GM23338 (cell line): ENCODE measurements at regions not wholly inside any gene's neighbourhood (a gene's known extent, or its start where the extent isn't known, plus 50 kb on each side); places are given as distances from the start of the nearest gene placed in this dataset.

Experiments used
- ATAC-seq: fragments of 200-7000 bp; cut with Tn5 transposase; 3 replicates; pipeline ENCODE4 v1.9.1; 2020
- DNase-seq: peaks from one replicate; pipeline ENCODE4 v3.0.0-alpha.2; 2015; ENCODE audit warnings: low spot score
- H2AFZ ChIP-seq: fragments of 200-600 bp; sonication (generic); 2 replicates; pipeline ENCODE4 v1.8.0; 2016; ENCODE audit warnings: antibody characterized with exemption, mild to moderate bottlenecking, moderate library complexity
- H3F3A ChIP-seq: fragments of 200-600 bp; sonication (generic); replicated peaks from 2 replicates; pipeline ENCODE4 v1.8.0; 2017; ENCODE audit warnings: antibody characterized with exemption, mixed run types, low read depth
- H3K27ac ChIP-seq: fragments of 200-600 bp; sonication (generic); 2 replicates; pipeline ENCODE4 v1.6.1; 2016; ENCODE audit warnings: low read depth
- H3K27me3 ChIP-seq: fragments of 200-600 bp; sonication (generic); 2 replicates; pipeline ENCODE4 v1.8.0; 2016; ENCODE audit warnings: mild to moderate bottlenecking, mixed run types, moderate library complexity; ENCODE audit not compliant: insufficient read depth
- H3K36me3 ChIP-seq: fragments of 200-600 bp; sonication (generic); 2 replicates; pipeline ENCODE4 v1.8.0; 2016; ENCODE audit warnings: mild to moderate bottlenecking; ENCODE audit not compliant: insufficient read depth
- H3K4me1 ChIP-seq: fragments of 200-600 bp; sonication (generic); 2 replicates; pipeline ENCODE4 v1.8.0; 2016; ENCODE audit warnings: mild to moderate bottlenecking, moderate library complexity; ENCODE audit not compliant: insufficient read depth
- H3K4me2 ChIP-seq: fragments of 200-600 bp; sonication (generic); 2 replicates; pipeline ENCODE4 v1.7.1; 2017; ENCODE audit warnings: mixed run types
- H3K4me3 ChIP-seq: fragments of 200-600 bp; sonication (generic); 2 replicates; pipeline ENCODE4 v1.6.1; 2016; ENCODE audit warnings: mixed run types
- H3K79me2 ChIP-seq: fragments of 200-600 bp; sonication (generic); replicated peaks from 2 replicates; pipeline ENCODE4 v1.8.0; 2017; ENCODE audit warnings: mild to moderate bottlenecking; ENCODE audit not compliant: insufficient read depth
- H3K9me2 ChIP-seq: fragments of 200-600 bp; sonication (generic); 2 replicates; pipeline ENCODE4 v1.8.0; 2017; ENCODE audit not compliant: insufficient read depth
- H4K20me1 ChIP-seq: fragments of 200-600 bp; sonication (generic); replicated peaks from 2 replicates; pipeline ENCODE4 v1.8.0; 2017; ENCODE audit warnings: mild to moderate bottlenecking; ENCODE audit not compliant: insufficient read depth
- H3K27ac Mint-ChIP-seq: 2 replicates; pipeline ENCODE4 v1.8.0; 2020; ENCODE audit warnings: inconsistent platforms, mild to moderate bottlenecking, moderate library complexity, mixed read lengths
- H3K27me3 Mint-ChIP-seq: 3 replicates; pipeline ENCODE4 v1.8.0; 2022; ENCODE audit warnings: low read depth, mild to moderate bottlenecking, moderate library complexity, mixed read lengths, inconsistent platforms; ENCODE audit not compliant: insufficient read depth, poor library complexity
- H3K36me3 Mint-ChIP-seq: 3 replicates; pipeline ENCODE4 v1.8.0; 2021; ENCODE audit warnings: low read depth, mild to moderate bottlenecking, inconsistent platforms, moderate library complexity, mixed read lengths
- H3K4me1 Mint-ChIP-seq: 3 replicates; pipeline ENCODE4 v1.8.0; 2020; ENCODE audit warnings: mild to moderate bottlenecking, inconsistent platforms, mixed read lengths
- H3K4me3 Mint-ChIP-seq: 3 replicates; pipeline ENCODE4 v1.8.0; 2021; ENCODE audit warnings: moderate library complexity, mild to moderate bottlenecking, inconsistent platforms, mixed read lengths
- H3K9me3 Mint-ChIP-seq: 3 replicates; pipeline ENCODE4 v1.8.0; 2020; ENCODE audit warnings: moderate library complexity, mild to moderate bottlenecking, inconsistent platforms, mixed read lengths
- CREB1 ChIP-seq: fragments of 250-450 bp; sonication (Bioruptor Pico); IDR thresholded peaks from 2 replicates; pipeline ENCODE4 v1.5.0; 2020; ENCODE audit warnings: low read depth, mild to moderate bottlenecking, moderate library complexity
- EZH2 ChIP-seq: fragments of 200-600 bp; sonication (generic); IDR thresholded peaks from one replicate; pipeline ENCODE4 v1.8.0; 2017; ENCODE audit warnings: antibody characterized with exemption, mild to moderate bottlenecking, low read depth; ENCODE audit not compliant: unreplicated experiment
- ZNF114 ChIP-seq: fragments of 250-450 bp; sonication (Bioruptor Pico); IDR thresholded peaks from 2 replicates; pipeline ENCODE4 v1.5.0; 2020; ENCODE audit warnings: mild to moderate bottlenecking, moderate library complexity
- ZNF331 ChIP-seq: fragments of 250-450 bp; sonication (Bioruptor Pico); IDR thresholded peaks from 2 replicates; pipeline ENCODE4 v1.5.0; 2020; ENCODE audit warnings: low read depth, mild to moderate bottlenecking, moderate library complexity
- TF ChIP-seq, protein P1 (sequence below), 2 experiments: fragments of 200-600 bp in 1 of 2; sonication (generic) in 1 of 2; conservative IDR thresholded peaks; 2 replicates each; pipeline versions ENCODE4 v1.5.1 to v1.6.1; 2016 to 2017; ENCODE audit warnings: antibody characterized with exemption in 2 of 2, low read depth in 2 of 2, mild to moderate bottlenecking in 2 of 2, moderate library complexity in 1 of 2
- TF ChIP-seq, protein P2 (sequence below): fragments of 250-450 bp; sonication (Bioruptor Pico); IDR thresholded peaks from 2 replicates; pipeline ENCODE4 v1.5.0; 2020; ENCODE audit warnings: mild to moderate bottlenecking, moderate library complexity
- TF ChIP-seq, protein P3 (sequence below): IDR thresholded peaks from 2 replicates; pipeline ENCODE4 v1.6.1; 2016; ENCODE audit warnings: antibody characterized with exemption

DNA sequence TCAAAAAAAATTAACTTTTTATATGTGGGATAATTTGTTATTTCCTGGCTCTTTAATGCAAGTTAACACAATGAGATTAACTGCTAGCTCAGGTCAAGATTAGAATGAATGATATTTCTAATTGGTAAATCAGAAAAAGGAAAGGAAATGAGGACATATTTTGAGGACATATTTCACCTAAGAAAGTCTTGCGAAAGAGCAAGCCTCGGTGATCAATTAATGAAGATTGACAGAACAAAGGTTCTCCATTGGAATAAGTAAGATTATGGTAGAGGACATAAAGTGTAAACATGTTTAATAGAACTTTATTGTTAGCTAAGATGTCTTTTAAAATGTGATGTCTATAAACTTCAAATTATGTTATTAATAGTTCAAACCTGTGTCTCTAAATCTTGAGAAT is 1617.8 kb downstream of the KCNT2 start:
- Histone ChIP-seq H3F3A (no peaks in the 10 kb centered on the region), H3K4me2 (no peak overlapping the region), H3K79me2 (no peaks in the 10 kb centered on the region), H3K4me3 (no peak overlapping the region), H3K27ac (no peak overlapping the region), H3K4me1 (no peaks in the 10 kb centered on the region), H3K9me2 (no peaks in the 10 kb centered on the region), H2AFZ (no peak overlapping the region), H4K20me1 (no peaks in the 10 kb centered on the region), H3K27me3 (no peaks in the 10 kb centered on the region), H3K36me3 (no peaks in the 10 kb centered on the region)
- DNase-seq (no peak), ATAC-seq (no peak)
- Mint-ChIP-seq H3K9me3 (no peaks in the 10 kb centered on the region), H3K4me3 (no peak overlapping the region), H3K36me3 (no peaks in the 10 kb centered on the region), H3K4me1 (no peaks in the 10 kb centered on the region), H3K27me3 (peaks cover 1% of the 10 kb centered on the region), H3K27ac (no peak overlapping the region)
- TF ChIP-seq, protein P1, sequence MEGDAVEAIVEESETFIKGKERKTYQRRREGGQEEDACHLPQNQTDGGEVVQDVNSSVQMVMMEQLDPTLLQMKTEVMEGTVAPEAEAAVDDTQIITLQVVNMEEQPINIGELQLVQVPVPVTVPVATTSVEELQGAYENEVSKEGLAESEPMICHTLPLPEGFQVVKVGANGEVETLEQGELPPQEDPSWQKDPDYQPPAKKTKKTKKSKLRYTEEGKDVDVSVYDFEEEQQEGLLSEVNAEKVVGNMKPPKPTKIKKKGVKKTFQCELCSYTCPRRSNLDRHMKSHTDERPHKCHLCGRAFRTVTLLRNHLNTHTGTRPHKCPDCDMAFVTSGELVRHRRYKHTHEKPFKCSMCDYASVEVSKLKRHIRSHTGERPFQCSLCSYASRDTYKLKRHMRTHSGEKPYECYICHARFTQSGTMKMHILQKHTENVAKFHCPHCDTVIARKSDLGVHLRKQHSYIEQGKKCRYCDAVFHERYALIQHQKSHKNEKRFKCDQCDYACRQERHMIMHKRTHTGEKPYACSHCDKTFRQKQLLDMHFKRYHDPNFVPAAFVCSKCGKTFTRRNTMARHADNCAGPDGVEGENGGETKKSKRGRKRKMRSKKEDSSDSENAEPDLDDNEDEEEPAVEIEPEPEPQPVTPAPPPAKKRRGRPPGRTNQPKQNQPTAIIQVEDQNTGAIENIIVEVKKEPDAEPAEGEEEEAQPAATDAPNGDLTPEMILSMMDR (conservative IDR thresholded peaks at IDR 0.05; ENCODE audit: low read depth in 2 of 2) = no peak
- TF ChIP-seq ZNF114 (CRISPR knock-in tag) = no peak

DNA sequence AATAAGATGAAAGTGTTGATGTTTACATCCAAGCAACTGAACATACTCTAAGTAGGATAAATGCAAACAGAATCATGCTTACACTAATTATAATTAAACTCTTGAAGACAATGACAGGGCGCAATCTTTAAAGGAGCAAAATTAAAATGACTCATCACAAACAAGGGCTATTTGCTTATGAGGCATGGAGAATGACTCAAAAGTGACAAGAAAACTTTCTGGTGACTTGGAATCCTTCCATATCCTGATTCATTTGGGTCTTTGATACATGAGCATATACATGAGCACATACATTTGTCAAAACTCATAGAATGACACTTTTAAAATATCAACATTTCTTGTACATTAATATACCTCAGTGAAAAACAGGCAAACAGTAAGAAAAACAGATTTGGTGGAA is 1632.3 kb downstream of the KCNT2 start:
- DNase-seq = no peak
- H3K79me2 ChIP-seq = no peaks in the 10 kb centered on the region
- H3F3A ChIP-seq = no peaks in the 10 kb centered on the region
- no peaks in the 10 kb centered on the region for H3K9me2 ChIP-seq
- no peaks in the 10 kb centered on the region for H3K27me3 ChIP-seq
- H3K4me1 ChIP-seq = no peaks in the 10 kb centered on the region
- H3K27ac ChIP-seq = no peak overlapping the region
- no peaks in the 10 kb centered on the region for H3K36me3 ChIP-seq
- no peaks in the 10 kb centered on the region for H4K20me1 ChIP-seq
- H2AFZ ChIP-seq = no peak overlapping the region
- Mint-ChIP-seq H3K36me3 (no peaks in the 10 kb centered on the region), H3K9me3 (no peaks in the 10 kb centered on the region; the same call in 2 of the 3 replicates), H3K4me1 (peaks cover 5% of the 10 kb centered on the region; the same call in 2 of the 3 replicates), H3K27ac (no peak overlapping the region), H3K4me3 (no peak overlapping the region), H3K27me3 (no peaks in the 10 kb centered on the region)
- no peak overlapping the region for H3K4me2 ChIP-seq
- H3K4me3 ChIP-seq = no peak overlapping the region
- ATAC-seq = no peak
- TF ChIP-seq, protein P1 (conservative IDR thresholded peaks at IDR 0.05; ENCODE audit: low read depth in 2 of 2) = no peak
- TF ChIP-seq EZH2 (no peak), CREB1 (CRISPR knock-in tag) (no peak), ZNF331 (CRISPR knock-in tag) (no peak)
- TF ChIP-seq, protein P2, sequence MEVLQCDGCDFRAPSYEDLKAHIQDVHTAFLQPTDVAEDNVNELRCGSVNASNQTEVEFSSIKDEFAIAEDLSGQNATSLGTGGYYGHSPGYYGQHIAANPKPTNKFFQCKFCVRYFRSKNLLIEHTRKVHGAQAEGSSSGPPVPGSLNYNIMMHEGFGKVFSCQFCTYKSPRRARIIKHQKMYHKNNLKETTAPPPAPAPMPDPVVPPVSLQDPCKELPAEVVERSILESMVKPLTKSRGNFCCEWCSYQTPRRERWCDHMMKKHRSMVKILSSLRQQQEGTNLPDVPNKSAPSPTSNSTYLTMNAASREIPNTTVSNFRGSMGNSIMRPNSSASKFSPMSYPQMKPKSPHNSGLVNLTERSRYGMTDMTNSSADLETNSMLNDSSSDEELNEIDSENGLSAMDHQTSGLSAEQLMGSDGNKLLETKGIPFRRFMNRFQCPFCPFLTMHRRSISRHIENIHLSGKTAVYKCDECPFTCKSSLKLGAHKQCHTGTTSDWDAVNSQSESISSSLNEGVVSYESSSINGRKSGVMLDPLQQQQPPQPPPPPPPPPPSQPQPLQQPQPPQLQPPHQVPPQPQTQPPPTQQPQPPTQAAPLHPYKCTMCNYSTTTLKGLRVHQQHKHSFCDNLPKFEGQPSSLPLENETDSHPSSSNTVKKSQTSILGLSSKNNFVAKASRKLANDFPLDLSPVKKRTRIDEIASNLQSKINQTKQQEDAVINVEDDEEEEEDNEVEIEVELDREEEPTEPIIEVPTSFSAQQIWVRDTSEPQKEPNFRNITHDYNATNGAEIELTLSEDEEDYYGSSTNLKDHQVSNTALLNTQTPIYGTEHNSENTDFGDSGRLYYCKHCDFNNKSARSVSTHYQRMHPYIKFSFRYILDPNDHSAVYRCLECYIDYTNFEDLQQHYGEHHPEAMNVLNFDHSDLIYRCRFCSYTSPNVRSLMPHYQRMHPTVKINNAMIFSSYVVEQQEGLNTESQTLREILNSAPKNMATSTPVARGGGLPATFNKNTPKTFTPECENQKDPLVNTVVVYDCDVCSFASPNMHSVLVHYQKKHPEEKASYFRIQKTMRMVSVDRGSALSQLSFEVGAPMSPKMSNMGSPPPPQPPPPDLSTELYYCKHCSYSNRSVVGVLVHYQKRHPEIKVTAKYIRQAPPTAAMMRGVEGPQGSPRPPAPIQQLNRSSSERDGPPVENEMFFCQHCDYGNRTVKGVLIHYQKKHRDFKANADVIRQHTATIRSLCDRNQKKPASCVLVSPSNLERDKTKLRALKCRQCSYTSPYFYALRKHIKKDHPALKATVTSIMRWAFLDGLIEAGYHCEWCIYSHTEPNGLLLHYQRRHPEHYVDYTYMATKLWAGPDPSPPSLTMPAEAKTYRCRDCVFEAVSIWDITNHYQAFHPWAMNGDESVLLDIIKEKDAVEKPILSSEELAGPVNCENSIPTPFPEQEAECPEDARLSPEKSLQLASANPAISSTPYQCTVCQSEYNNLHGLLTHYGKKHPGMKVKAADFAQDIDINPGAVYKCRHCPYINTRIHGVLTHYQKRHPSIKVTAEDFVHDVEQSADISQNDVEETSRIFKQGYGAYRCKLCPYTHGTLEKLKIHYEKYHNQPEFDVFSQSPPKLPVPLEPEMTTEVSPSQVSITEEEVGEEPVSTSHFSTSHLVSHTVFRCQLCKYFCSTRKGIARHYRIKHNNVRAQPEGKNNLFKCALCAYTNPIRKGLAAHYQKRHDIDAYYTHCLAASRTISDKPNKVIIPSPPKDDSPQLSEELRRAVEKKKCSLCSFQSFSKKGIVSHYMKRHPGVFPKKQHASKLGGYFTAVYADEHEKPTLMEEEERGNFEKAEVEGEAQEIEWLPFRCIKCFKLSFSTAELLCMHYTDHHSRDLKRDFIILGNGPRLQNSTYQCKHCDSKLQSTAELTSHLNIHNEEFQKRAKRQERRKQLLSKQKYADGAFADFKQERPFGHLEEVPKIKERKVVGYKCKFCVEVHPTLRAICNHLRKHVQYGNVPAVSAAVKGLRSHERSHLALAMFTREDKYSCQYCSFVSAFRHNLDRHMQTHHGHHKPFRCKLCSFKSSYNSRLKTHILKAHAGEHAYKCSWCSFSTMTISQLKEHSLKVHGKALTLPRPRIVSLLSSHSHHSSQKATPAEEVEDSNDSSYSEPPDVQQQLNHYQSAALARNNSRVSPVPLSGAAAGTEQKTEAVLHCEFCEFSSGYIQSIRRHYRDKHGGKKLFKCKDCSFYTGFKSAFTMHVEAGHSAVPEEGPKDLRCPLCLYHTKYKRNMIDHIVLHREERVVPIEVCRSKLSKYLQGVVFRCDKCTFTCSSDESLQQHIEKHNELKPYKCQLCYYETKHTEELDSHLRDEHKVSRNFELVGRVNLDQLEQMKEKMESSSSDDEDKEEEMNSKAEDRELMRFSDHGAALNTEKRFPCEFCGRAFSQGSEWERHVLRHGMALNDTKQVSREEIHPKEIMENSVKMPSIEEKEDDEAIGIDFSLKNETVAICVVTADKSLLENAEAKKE (CRISPR knock-in tag) = no peak
- TF ChIP-seq, protein P3, sequence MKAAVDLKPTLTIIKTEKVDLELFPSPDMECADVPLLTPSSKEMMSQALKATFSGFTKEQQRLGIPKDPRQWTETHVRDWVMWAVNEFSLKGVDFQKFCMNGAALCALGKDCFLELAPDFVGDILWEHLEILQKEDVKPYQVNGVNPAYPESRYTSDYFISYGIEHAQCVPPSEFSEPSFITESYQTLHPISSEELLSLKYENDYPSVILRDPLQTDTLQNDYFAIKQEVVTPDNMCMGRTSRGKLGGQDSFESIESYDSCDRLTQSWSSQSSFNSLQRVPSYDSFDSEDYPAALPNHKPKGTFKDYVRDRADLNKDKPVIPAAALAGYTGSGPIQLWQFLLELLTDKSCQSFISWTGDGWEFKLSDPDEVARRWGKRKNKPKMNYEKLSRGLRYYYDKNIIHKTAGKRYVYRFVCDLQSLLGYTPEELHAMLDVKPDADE = no peak
